H9 (cell line): ENCODE measurements at regions not wholly inside any gene's neighbourhood (a gene's known extent, or its start where the extent isn't known, plus 50 kb on each side); places are given as distances from the start of the nearest gene placed in this dataset.

ENCODE experiments used
- DNase-seq: peaks from one replicate; pipeline ENCODE4 v3.0.0-alpha.2; 2017
- H2AFZ ChIP-seq: one replicate; pipeline ENCODE4 v1.6.1; 2013; ENCODE audit warnings: mild to moderate bottlenecking, low read length, control low read depth, moderate library complexity
- H2AK5ac ChIP-seq: 2 replicates; pipeline ENCODE4 v1.6.1; 2013; ENCODE audit warnings: low read length, control low read depth, mixed read lengths; ENCODE audit not compliant: insufficient read length
- H2BK120ac ChIP-seq: one replicate; pipeline ENCODE4 v1.6.1; 2013; ENCODE audit warnings: low read depth, mild to moderate bottlenecking, low read length, control low read depth, inconsistent platforms; ENCODE audit not compliant: poor library complexity, severe bottlenecking
- H2BK12ac ChIP-seq: 2 replicates; pipeline ENCODE4 v1.6.1; 2013; ENCODE audit warnings: low read length, control low read depth, mixed read lengths, low read depth; ENCODE audit not compliant: insufficient read length
- H2BK15ac ChIP-seq: 2 replicates; pipeline ENCODE4 v1.6.1; 2013; ENCODE audit warnings: low read depth, low read length, control low read depth
- H2BK20ac ChIP-seq: one replicate; pipeline ENCODE4 v1.6.1; 2013; ENCODE audit warnings: low read depth, mild to moderate bottlenecking, low read length, control low read depth, inconsistent platforms; ENCODE audit not compliant: poor library complexity, severe bottlenecking
- H2BK5ac ChIP-seq: 2 replicates; pipeline ENCODE4 v1.6.1; 2013; ENCODE audit warnings: low read length, control low read depth, mixed read lengths; ENCODE audit not compliant: insufficient read length
- H3K14ac ChIP-seq: 2 replicates; pipeline ENCODE4 v1.6.1; 2013; ENCODE audit warnings: low read length, control low read depth; ENCODE audit not compliant: insufficient read depth
- H3K18ac ChIP-seq: 2 replicates; pipeline ENCODE4 v1.6.1; 2013; ENCODE audit warnings: low read depth, mild to moderate bottlenecking, mixed read lengths, low read length, control low read depth; ENCODE audit not compliant: insufficient read length
- H3K23ac ChIP-seq: 2 replicates; pipeline ENCODE4 v1.6.1; 2013; ENCODE audit warnings: low read length, control low read depth, mixed read lengths, low read depth; ENCODE audit not compliant: insufficient read length
- H3K23me2 ChIP-seq: 2 replicates; pipeline ENCODE4 v1.6.1; 2013; ENCODE audit warnings: low read depth, mild to moderate bottlenecking, mixed read lengths, low read length, control low read depth; ENCODE audit not compliant: insufficient read length, poor library complexity, severe bottlenecking
- H3K27ac ChIP-seq: 2 replicates; pipeline ENCODE4 v1.5.1; 2013; ENCODE audit warnings: low read length, control low read depth, mixed read lengths, low read depth; ENCODE audit not compliant: insufficient read length
- H3K27me3 ChIP-seq: 2 replicates; pipeline ENCODE4 v1.6.1; 2013; ENCODE audit warnings: low read length, control low read depth, inconsistent platforms; ENCODE audit not compliant: insufficient read depth
- H3K4ac ChIP-seq: 2 replicates; pipeline ENCODE4 v1.6.1; 2013; ENCODE audit warnings: low read depth, mild to moderate bottlenecking, control low read depth, inconsistent platforms, low read length, moderate library complexity
- H3K4me1 ChIP-seq: 2 replicates; pipeline ENCODE4 v1.6.1; 2013; ENCODE audit warnings: low read length, control low read depth, inconsistent platforms; ENCODE audit not compliant: insufficient read depth
- H3K4me2 ChIP-seq: 2 replicates; pipeline ENCODE4 v1.6.1; 2013; ENCODE audit warnings: low read length, control low read depth, mixed read lengths; ENCODE audit not compliant: insufficient read length, insufficient read depth
- H3K56ac ChIP-seq: 2 replicates; pipeline ENCODE4 v1.6.1; 2013; ENCODE audit warnings: low read depth, mild to moderate bottlenecking, mixed read lengths, low read length, control low read depth; ENCODE audit not compliant: insufficient read length
- H3K79me1 ChIP-seq: 2 replicates; pipeline ENCODE4 v1.6.1; 2013; ENCODE audit warnings: low read depth, mild to moderate bottlenecking, moderate library complexity, low read length, control low read depth, inconsistent platforms; ENCODE audit not compliant: insufficient read depth, poor library complexity, severe bottlenecking
- H3K79me2 ChIP-seq: 2 replicates; pipeline ENCODE4 v1.6.1; 2013; ENCODE audit warnings: low read length, control low read depth, inconsistent platforms; ENCODE audit not compliant: insufficient read depth
- H3K9ac ChIP-seq: 2 replicates; pipeline ENCODE4 v1.6.1; 2013; ENCODE audit warnings: low read length, control low read depth, mixed read lengths; ENCODE audit not compliant: insufficient read length; ENCODE audit errors: extremely low read depth
- H3K9me3 ChIP-seq: one replicate; pipeline ENCODE4 v1.6.1; 2013; ENCODE audit warnings: low read depth, low read length, inconsistent platforms; ENCODE audit not compliant: control insufficient read depth
- H3T11ph ChIP-seq: one replicate; pipeline ENCODE4 v1.6.1; 2013; ENCODE audit warnings: mild to moderate bottlenecking, low read length, control low read depth, inconsistent platforms
- H4K20me1 ChIP-seq: one replicate; pipeline ENCODE4 v1.6.1; 2013; ENCODE audit not compliant: control insufficient read depth, insufficient read length, insufficient read depth
- H4K5ac ChIP-seq: 2 replicates; pipeline ENCODE4 v1.6.1; 2013; ENCODE audit warnings: low read depth, mild to moderate bottlenecking, mixed read lengths, low read length, control low read depth; ENCODE audit not compliant: insufficient read length
- H4K8ac ChIP-seq: replicated peaks from 2 replicates; pipeline ENCODE4 v1.6.1; 2013; ENCODE audit warnings: low read length, control low read depth, mixed read lengths, low read depth; ENCODE audit not compliant: insufficient read length
- H4K91ac ChIP-seq: 2 replicates; pipeline ENCODE4 v1.6.1; 2013; ENCODE audit warnings: low read depth, mild to moderate bottlenecking, moderate library complexity, mixed read lengths, low read length, control low read depth; ENCODE audit not compliant: insufficient read length
- H3K27ac Mint-ChIP-seq, 3 experiments: 2 replicates in 2 of 3; 3 replicates in 1 of 3; pipeline ENCODE4 v1.8.0; 2020 to 2021; ENCODE audit warnings: mixed read lengths in 3 of 3, mild to moderate bottlenecking in 1 of 3, moderate library complexity in 1 of 3
- H3K27me3 Mint-ChIP-seq: 2 replicates; pipeline ENCODE4 v1.8.0; 2021; ENCODE audit warnings: low read depth, mild to moderate bottlenecking, moderate library complexity, mixed read lengths
- H3K36me3 Mint-ChIP-seq, 3 experiments: 2 replicates in 2 of 3; 3 replicates in 1 of 3; pipeline ENCODE4 v1.8.0; 2020 to 2021; ENCODE audit warnings: low read depth in 3 of 3, mixed read lengths in 3 of 3; ENCODE audit not compliant: insufficient read depth in 1 of 3
- H3K4me1 Mint-ChIP-seq, 2 experiments: 2 replicates each; pipeline ENCODE4 v1.8.0; 2020; ENCODE audit warnings: mixed read lengths in 2 of 2
- H3K4me3 Mint-ChIP-seq, 2 experiments: 2 replicates in 1 of 2; 3 replicates in 1 of 2; pipeline ENCODE4 v1.8.0; 2020 to 2021; ENCODE audit warnings: mild to moderate bottlenecking in 2 of 2, mixed read lengths in 2 of 2, moderate library complexity in 1 of 2
- H3K9me3 Mint-ChIP-seq, 2 experiments: 2 replicates in 1 of 2; 3 replicates in 1 of 2; pipeline ENCODE4 v1.8.0; 2020; ENCODE audit warnings: mild to moderate bottlenecking in 2 of 2, mixed read lengths in 2 of 2, moderate library complexity in 1 of 2
- WGBS: extraction: QIAGEN DNeasy Blood & Tissue Kit; methylation state at CpG from one replicate; pipeline ENCODE4 v1.1.7; 2013; ENCODE audit warnings: missing lambda C conversion rate, low lambda C conversion rate, mixed read lengths; ENCODE audit not compliant: insufficient read length; ENCODE audit errors: extremely low coverage; 5-methylcytosine and 5-hydroxymethylcytosine counted together
- TF ChIP-seq, protein P1 (sequence below): fragments of 200-600 bp; sonication (generic); conservative IDR thresholded peaks from 3 replicates; pipeline ENCODE4 v1.8.0; 2021; ENCODE audit warnings: antibody characterized with exemption, mild to moderate bottlenecking

DNA sequence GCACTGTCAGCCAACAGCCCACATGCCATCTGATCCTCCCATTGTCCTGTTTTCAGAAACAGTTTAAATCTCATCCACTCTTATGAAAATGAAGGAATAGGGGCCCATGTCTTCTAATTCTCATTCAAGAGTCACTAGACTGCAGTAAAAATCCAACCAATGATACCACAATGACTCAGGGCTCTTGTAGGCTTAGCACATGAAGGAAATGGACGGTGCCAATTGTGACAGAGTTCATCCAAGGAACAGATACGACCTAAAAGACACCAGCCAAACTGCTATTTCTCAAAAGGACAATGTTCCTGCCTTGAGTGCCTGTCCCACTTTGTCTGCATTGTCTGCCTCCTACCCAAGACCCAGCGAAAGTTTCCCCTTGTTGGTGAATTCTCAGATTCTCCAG is 204.8 kb upstream of the COX10 start:
- Histone ChIP-seq H3K23me2 (no peaks in the 10 kb centered on the region), H2BK12ac (no peak overlapping the region), H2AFZ (no peak overlapping the region), H3K4ac (no peak overlapping the region), H3K9me3 (no peaks in the 10 kb centered on the region), H4K91ac (no peak overlapping the region), H3K4me2 (no peak overlapping the region), H4K20me1 (no peaks in the 10 kb centered on the region), H4K5ac (no peak overlapping the region), H3K79me1 (no peaks in the 10 kb centered on the region), H3K23ac (no peak overlapping the region), H2AK5ac (no peak overlapping the region), H3K27me3 (no peaks in the 10 kb centered on the region), H3K27ac (no peak overlapping the region), H3K14ac (no peak overlapping the region), H3K79me2 (no peaks in the 10 kb centered on the region), H2BK20ac (no peak overlapping the region), H3T11ph (no peak overlapping the region), H2BK5ac (no peak overlapping the region), H2BK120ac (no peak overlapping the region), H3K18ac (no peak overlapping the region), H4K8ac (no peak overlapping the region), H3K4me1 (no peaks in the 10 kb centered on the region), H3K56ac (no peak overlapping the region), H2BK15ac (no peak overlapping the region), H3K9ac (no peak overlapping the region)
- no peak for DNase-seq
- no peak overlapping the region for H3K27ac Mint-ChIP-seq
- no CpG with 5 or more reads among the region's 3 CpGs for WGBS
- H3K4me1 Mint-ChIP-seq: peaks cover 12% of the 10 kb centered on the region in 2 experiments
- TF ChIP-seq, protein P1, sequence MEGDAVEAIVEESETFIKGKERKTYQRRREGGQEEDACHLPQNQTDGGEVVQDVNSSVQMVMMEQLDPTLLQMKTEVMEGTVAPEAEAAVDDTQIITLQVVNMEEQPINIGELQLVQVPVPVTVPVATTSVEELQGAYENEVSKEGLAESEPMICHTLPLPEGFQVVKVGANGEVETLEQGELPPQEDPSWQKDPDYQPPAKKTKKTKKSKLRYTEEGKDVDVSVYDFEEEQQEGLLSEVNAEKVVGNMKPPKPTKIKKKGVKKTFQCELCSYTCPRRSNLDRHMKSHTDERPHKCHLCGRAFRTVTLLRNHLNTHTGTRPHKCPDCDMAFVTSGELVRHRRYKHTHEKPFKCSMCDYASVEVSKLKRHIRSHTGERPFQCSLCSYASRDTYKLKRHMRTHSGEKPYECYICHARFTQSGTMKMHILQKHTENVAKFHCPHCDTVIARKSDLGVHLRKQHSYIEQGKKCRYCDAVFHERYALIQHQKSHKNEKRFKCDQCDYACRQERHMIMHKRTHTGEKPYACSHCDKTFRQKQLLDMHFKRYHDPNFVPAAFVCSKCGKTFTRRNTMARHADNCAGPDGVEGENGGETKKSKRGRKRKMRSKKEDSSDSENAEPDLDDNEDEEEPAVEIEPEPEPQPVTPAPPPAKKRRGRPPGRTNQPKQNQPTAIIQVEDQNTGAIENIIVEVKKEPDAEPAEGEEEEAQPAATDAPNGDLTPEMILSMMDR: no peak
- peaks cover 10 to 11% of the 10 kb centered on the region in 2 experiments; a peak in 3 of 5 replicates for H3K9me3 Mint-ChIP-seq
- H3K4me3 Mint-ChIP-seq: no peak overlapping the region
- no peaks in the 10 kb centered on the region for H3K27me3 Mint-ChIP-seq
- peaks cover 0 to 3% (median 0%) of the 10 kb centered on the region in 3 experiments; a peak in 1 of 7 replicates for H3K36me3 Mint-ChIP-seq
